AG04450 (cell line): ENCODE measurements at regions not wholly inside any gene's neighbourhood (a gene's known extent, or its start where the extent isn't known, plus 50 kb on each side); places are given as distances from the start of the nearest gene placed in this dataset.

Experiments used
- CTCF ChIA-PET: fragments of 300-600, 350-600 bp; formaldehyde crosslinking; extraction: SDS; loops from one replicate; lab custom pipeline; 2022; ENCODE audit warnings: antibody characterized with exemption, inconsistent platforms; lab: Charles Lee
- POLR2A ChIA-PET: fragments of 350-600 bp; formaldehyde crosslinking; extraction: SDS; loops from one replicate; lab custom pipeline; 2021; ENCODE audit warnings: antibody characterized with exemption, inconsistent platforms; lab: Yijun Ruan, JAX
- DNase-seq: peaks from one replicate; pipeline ENCODE4 v3.0.0-alpha.2; 2011; ENCODE audit warnings: low read depth, low spot score
- H3K27ac ChIP-seq: one replicate; pipeline ENCODE4 v1.5.1; 2012; ENCODE audit warnings: low read depth, low read length, control low read depth
- H3K27me3 ChIP-seq: one replicate; pipeline ENCODE4 v1.6.0; 2012; ENCODE audit warnings: low read length; ENCODE audit not compliant: control insufficient read depth, insufficient read depth
- H3K4me3 ChIP-seq: 2 replicates; pipeline ENCODE4 v1.5.1; 2011; ENCODE audit warnings: mild to moderate bottlenecking, low read depth, low read length, control low read depth
- H3K9me3 ChIP-seq: 2 replicates; pipeline ENCODE4 v1.5.1; 2012; ENCODE audit warnings: low read length; ENCODE audit not compliant: control insufficient read depth, insufficient read depth
- TF ChIP-seq, protein P1 (sequence below): IDR thresholded peaks from 2 replicates; pipeline ENCODE4 v1.5.1; 2011; ENCODE audit warnings: low read depth, low read length, control low read depth, inconsistent platforms

DNA sequence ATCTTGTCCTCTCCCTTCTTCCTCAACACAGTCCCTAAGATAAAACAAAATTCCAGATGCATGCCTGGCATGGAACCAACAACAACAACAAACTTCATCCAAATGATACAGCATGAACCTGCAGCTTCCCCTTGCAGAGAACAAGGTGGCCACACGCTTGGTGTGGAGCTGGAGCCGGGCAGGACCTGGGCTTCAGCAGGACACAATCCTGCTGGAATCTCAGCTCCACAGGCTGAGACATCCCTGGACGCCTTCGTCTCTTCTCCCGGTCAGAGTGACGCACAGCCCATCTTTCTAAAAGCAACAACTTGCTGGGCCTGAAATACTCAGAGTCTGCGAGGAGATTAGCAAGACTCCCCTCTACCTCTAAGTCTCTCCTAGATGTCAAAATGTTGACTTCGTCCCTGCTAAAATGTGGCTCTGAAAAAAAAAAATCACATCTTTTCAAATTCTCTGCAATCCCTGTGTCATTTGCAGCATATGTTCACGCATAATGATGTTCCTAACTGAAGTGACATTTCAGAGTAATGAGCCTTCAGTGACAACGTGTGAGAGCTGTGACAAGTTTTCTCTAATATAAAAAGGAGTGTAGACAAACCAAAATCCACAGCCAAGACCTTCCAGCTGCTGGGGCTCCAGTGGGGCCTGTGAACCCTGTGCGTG is 1232.3 kb downstream of the TBC1D22A start:
- ChIA-PET POLR2A (no interaction called here), CTCF (no interaction called here)
- no peak for DNase-seq
- peaks cover 62% of the 10 kb centered on the region for H3K9me3 ChIP-seq
- no peak overlapping the region for H3K27ac ChIP-seq
- no peak overlapping the region for H3K4me3 ChIP-seq
- H3K27me3 ChIP-seq = no peaks in the 10 kb centered on the region
- TF ChIP-seq, protein P1, sequence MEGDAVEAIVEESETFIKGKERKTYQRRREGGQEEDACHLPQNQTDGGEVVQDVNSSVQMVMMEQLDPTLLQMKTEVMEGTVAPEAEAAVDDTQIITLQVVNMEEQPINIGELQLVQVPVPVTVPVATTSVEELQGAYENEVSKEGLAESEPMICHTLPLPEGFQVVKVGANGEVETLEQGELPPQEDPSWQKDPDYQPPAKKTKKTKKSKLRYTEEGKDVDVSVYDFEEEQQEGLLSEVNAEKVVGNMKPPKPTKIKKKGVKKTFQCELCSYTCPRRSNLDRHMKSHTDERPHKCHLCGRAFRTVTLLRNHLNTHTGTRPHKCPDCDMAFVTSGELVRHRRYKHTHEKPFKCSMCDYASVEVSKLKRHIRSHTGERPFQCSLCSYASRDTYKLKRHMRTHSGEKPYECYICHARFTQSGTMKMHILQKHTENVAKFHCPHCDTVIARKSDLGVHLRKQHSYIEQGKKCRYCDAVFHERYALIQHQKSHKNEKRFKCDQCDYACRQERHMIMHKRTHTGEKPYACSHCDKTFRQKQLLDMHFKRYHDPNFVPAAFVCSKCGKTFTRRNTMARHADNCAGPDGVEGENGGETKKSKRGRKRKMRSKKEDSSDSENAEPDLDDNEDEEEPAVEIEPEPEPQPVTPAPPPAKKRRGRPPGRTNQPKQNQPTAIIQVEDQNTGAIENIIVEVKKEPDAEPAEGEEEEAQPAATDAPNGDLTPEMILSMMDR = no peak

DNA sequence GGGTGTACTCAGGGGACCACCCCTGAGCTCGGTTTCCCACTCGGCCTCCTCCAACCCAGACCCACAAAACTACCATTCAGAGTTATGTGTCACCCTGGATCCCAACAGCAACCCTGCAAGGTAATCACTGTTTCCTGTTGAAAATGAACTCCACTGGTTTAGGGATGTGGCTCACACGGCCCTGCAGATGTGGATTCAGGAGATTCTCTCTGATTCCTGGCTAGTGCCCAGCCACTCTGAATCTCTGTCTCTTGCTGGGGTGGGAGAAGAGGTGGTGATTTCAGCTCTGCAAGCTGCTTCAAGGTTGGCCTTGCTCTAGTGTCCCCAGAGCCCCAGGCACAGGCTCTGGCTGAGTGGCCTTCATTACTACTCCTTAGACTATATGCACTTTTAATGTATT is 1231.6 kb downstream of the TBC1D22A start:
- Histone ChIP-seq H3K27ac (no peak overlapping the region), H3K27me3 (no peaks in the 10 kb centered on the region), H3K9me3 (peaks cover 58% of the 10 kb centered on the region), H3K4me3 (no peak overlapping the region)
- TF ChIP-seq, protein P1 = no peak
- no peak for DNase-seq
- ChIA-PET POLR2A (no interaction called here), CTCF (no interaction called here)

DNA sequence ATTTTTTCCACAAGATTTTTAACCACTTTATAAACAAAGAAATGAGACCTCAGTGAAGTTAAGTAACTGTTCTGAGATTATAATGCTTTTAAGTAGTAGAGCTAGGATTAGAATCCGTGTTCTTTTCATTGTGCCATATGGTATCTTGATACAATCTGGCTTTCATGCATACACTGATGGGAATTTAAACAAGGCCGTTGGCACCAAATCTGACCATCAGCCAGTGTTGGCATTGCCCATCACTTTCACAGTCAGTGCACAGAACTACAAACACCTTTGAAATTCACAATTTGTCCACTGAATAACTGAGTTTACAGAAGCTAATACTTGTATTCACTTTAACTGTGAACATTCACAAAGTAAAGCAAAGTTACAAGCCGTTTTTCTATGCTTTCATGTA is 1228.0 kb downstream of the TBC1D22A start:
- TF ChIP-seq, protein P1 = no peak
- DNase-seq = no peak
- Histone ChIP-seq H3K4me3 (no peak overlapping the region), H3K27me3 (no peaks in the 10 kb centered on the region), H3K9me3 (peaks cover 34% of the 10 kb centered on the region), H3K27ac (no peak overlapping the region)
- CTCF ChIA-PET = no interaction called here
- POLR2A ChIA-PET = no interaction called here

DNA sequence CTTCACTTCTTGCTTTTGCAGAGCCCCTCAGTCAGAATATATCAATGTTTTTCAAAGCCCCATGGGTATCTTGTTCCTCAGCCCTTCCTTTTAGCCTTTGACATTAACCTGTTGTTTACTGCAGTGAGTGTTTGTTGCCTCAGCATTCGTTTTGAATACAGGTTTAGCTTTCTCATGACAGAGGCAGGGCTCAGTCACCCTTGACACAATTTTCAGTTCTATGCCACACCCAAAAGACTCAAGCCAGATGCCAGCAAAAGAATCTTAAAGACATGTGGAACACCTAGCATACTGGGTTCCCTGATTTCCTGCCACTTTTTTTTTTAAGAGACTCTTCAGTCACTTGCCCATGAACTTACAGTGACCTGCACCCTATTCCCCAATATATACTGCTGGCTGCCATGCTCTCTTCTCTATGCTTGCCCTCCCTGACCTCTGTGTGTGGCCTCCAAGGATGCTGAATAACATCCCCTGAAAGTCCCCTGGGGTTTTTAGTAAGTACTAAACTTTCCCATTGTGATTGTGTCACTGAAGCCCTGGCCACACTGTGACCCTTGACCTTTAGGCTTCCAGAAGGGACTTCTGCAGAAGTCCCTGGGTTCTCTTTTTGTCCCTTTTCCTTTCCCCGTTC is 1225.5 kb downstream of the TBC1D22A start:
- TF ChIP-seq, protein P1 = no peak
- POLR2A ChIA-PET = no interaction called here

DNA sequence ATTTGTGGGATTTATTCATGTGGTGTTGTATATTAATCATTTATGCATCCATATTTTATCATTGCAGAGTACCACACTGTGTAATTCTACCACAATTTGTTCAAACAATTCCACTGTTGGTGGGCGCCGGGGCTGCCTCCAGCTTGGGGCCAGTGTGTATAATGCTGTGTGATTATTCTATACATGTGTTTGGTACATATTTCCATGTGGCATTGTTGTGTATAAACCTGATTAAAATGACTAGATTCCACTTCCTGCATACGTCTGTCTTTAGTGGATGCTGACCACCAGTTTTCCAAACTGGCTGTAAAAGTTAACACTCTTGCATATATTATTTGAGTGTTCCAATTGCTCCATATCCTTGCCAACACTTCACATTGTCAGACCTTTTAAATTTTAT is 1213.8 kb downstream of the TBC1D22A start:
- ChIA-PET POLR2A (no interaction called here), CTCF (no interaction called here)
- no peak for DNase-seq
- peaks cover 31% of the 10 kb centered on the region for H3K9me3 ChIP-seq
- no peaks in the 10 kb centered on the region for H3K27me3 ChIP-seq
- TF ChIP-seq, protein P1 = no peak
- no peak overlapping the region for H3K27ac ChIP-seq
- H3K4me3 ChIP-seq = no peak overlapping the region

More for the DNA sequence above, 1225.5 kb downstream of the TBC1D22A start:
- no peaks in the 10 kb centered on the region for H3K27me3 ChIP-seq
- H3K9me3 ChIP-seq = peaks cover 19% of the 10 kb centered on the region; the same call in 1 of the 2 replicates
- H3K4me3 ChIP-seq = no peak overlapping the region
- DNase-seq = no peak
- no peak overlapping the region for H3K27ac ChIP-seq
- CTCF ChIA-PET = no interaction called here
